NCI-H187 (cell line): ENCODE measurements at regions not wholly inside any gene's neighbourhood (a gene's known extent, or its start where the extent isn't known, plus 50 kb on each side); places are given as distances from the start of the nearest gene placed in this dataset.
A peak's percentile ranks its signal among the peaks of the same experiment; 100 is the strongest.
"Not testable (repeated sequence)": the region's sequence is repeated elsewhere in the genome, so short reads cannot be mapped to it uniquely, and the experiment has no call there.

Source experiments
- DNase-seq, 2 experiments: peaks; one replicate each; lab custom pipeline; 2025; lab: John Stamatoyannopoulos, UW

GRCh38 chr5:123949807-123950340, 437.9 kb downstream of the CSNK1G3 start:
- DNase-seq: no peak

- no peak for DNase-seq
Measured at GRCh38 chr5:123949043-123949804, 437.2 kb downstream of the CSNK1G3 start.

- no peak for DNase-seq
Measured at GRCh38 chr5:123947797-123948196, 435.8 kb downstream of the CSNK1G3 start.

- no peak for DNase-seq
Measured at GRCh38 chr5:123945548-123945947, 433.6 kb downstream of the CSNK1G3 start.

- DNase-seq: no peak
Measured at GRCh38 chr5:123943151-123943550, 431.2 kb downstream of the CSNK1G3 start.

- DNase-seq: no peak
Measured at GRCh38 chr5:123940416-123940815, 428.4 kb downstream of the CSNK1G3 start.

GRCh38 chr5:123937230-123937629, 425.3 kb downstream of the CSNK1G3 start:
- DNase-seq: no peak

- DNase-seq: no peak
Measured at GRCh38 chr5:123936548-123936947, 424.6 kb downstream of the CSNK1G3 start.

- DNase-seq: not testable (repeated sequence)
Measured at GRCh38 chr5:123933812-123934211, 421.8 kb downstream of the CSNK1G3 start.

GRCh38 chr5:123929055-123929474, 417.1 kb downstream of the CSNK1G3 start:
- no peak for DNase-seq

GRCh38 chr5:123928401-123928800, 416.4 kb downstream of the CSNK1G3 start:
- DNase-seq: no peak

- DNase-seq: no peak
Measured at GRCh38 chr5:123921193-123921592, 409.2 kb downstream of the CSNK1G3 start.

- DNase-seq: peak in 1 of 2 experiments; percentile 8
Measured at GRCh38 chr5:123916345-123917121, 404.6 kb downstream of the CSNK1G3 start.

- no peak for DNase-seq
Measured at GRCh38 chr5:123914333-123914732, 402.4 kb downstream of the CSNK1G3 start.

- no peak for DNase-seq
Measured at GRCh38 chr5:123907349-123907748, 395.4 kb downstream of the CSNK1G3 start.

GRCh38 chr5:123906698-123907295, 394.8 kb downstream of the CSNK1G3 start:
- no peak for DNase-seq

GRCh38 chr5:123885081-123885480, 373.1 kb downstream of the CSNK1G3 start:
- no peak for DNase-seq

- DNase-seq: no peak
Measured at GRCh38 chr5:123882965-123883345, 371.0 kb downstream of the CSNK1G3 start.

- no peak for DNase-seq
Measured at GRCh38 chr5:123882319-123882964, 370.5 kb downstream of the CSNK1G3 start.

GRCh38 chr5:123881759-123882244, 369.8 kb downstream of the CSNK1G3 start:
- DNase-seq: no peak

- DNase-seq: no peak
Measured at GRCh38 chr5:123880875-123881274, 368.9 kb downstream of the CSNK1G3 start.

GRCh38 chr5:123879071-123879470, 367.1 kb downstream of the CSNK1G3 start:
- no peak for DNase-seq
